ENCODE measurements at regions not wholly inside any gene's neighbourhood (a gene's known extent, or its start where the extent isn't known, plus 50 kb on each side); places are given as distances from the start of the nearest gene placed in this dataset.

DNA sequence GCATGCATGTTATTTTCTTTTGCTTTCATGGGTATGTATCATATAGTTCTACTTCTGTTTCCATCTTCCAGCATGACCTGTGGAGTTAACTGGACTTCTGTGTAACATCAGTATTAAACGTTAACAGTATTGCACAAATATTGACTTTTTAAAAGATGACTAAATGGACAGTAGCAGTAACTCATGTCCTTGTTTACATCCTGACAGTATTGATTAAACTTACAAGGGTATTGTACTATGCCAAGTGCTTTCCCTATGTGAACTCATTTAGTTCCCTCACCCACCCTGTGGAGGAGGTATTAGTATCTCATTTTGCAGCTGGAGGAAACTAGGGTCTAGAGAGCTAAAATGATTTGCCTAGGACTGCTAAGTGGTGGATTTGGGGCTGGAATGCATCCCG is 128.7 kb upstream of the SLC10A2 start:
- DNase-seq (ENCODE audit: low spot score): no peak

DNA sequence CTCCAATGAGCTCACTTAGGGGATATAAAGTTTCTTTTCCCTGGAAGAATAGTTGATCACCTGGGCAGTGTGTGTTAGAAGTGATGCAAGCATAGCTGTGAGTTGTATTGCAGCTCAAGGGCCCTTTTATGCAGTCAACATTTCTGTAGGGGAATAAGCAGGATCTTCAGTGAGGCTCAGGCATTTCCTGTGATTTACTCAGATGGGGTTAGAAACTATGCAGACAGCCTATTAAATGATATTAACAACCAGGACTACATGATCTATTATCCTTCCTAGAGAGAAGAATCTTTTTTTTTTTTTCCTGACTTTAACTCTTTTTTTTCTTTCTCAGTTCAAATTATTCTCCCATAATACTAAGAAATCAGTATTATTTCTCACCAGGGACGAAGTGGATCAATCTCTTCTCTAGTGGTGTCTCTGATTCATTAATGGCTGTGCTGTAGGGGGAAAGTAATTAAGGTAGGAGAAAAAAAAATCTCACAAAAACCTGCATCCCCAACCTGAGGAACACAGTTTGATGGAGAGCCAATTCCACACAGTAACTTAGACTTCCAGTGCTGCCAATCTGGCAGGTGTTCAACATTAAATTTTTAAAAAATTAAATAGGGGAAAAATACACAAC is 126.4 kb upstream of the SLC10A2 start:
- DNase-seq (ENCODE audit: low spot score): no peak

DNA sequence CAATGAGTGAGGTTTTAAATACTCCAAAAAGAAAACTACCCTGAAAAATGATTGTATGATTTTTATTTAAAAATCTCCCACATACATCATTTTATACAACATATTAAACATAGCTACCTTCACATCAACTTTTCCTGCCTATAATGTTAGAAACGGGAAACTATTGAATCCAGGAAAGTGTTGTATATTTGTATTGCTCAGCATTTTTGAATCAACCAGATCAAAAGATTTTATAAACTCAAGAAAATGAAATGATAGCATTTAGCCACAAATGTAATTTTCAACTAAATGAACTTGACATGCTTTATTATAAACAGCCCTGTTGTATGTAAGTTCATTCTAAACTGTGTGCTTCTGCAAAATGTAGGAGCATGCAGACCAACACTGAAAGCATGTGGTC is 124.6 kb upstream of the SLC10A2 start:
- no peak for DNase-seq (ENCODE audit: low spot score)

DNA sequence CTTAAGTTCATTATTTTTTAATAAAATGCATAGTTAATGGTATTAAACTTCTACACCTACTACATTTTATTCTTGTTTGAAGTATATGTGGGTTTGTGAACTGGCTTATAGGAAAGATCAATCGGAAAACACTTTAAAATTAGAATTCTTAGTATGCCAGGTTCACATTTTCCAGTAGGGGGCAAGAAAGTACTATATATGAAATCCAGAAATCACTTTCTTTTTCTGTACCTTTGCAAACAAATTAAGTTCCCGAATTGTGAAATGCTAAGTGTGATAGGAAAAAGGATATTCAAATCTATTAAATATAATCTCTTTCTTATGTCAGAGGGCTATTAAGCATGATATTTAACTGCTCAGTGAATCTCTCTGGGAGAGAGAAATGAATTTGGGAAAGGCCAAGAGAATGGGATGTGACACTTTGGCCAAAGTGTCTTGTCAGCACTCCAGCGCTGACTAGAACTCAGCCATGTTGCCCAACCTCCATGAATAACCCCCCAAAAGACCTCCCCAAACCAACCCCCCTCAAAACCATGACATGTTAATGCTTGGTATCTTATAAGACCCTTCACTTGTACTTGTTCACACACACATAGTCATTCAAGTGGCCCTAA is 122.6 kb upstream of the SLC10A2 start:
- peak; percentile 58 for DNase-seq (ENCODE audit: low spot score)

DNA sequence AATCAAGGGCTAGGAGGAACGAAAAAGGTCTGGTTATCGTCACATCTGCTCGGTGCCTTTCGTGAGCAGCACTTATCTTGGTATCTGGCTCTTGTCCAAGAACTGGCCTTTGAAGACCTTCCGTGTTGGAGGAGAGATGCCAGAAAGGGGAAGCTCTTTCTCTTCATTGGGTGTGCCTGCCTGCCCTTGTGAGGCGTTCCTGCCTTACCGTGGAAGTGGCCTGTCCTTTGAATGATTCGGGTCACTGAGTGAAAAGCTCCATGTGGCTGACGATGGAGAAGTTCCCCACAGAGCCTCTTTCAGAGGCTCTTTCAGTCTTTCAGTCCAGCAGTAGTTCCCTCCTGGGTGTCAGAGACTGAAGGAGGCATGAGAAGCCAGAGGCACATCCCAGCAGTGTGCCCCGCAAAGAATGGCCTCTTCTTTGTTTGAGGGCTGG is 121.5 kb upstream of the SLC10A2 start:
- DNase-seq (ENCODE audit: low spot score): no peak

DNA sequence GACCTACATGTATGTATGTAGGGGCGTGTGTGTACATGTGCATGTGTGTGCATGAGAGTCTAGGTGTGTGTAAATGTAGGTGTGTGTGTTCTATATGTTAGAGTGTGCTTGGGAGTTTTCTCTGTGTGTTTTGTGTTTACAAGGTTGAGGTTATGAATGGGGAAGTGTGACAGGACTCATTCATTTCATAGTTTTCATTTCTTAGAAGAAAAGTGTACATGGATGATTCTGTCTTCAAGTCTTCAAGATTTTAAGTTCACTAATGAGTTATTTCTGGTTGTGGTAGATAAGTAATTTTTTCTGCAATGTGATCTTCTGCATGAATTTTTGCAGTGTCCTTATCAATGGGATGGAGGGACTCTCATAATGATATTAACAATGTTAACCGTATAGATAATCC is 118.2 kb upstream of the SLC10A2 start:
- no peak for DNase-seq (ENCODE audit: low spot score)

DNA sequence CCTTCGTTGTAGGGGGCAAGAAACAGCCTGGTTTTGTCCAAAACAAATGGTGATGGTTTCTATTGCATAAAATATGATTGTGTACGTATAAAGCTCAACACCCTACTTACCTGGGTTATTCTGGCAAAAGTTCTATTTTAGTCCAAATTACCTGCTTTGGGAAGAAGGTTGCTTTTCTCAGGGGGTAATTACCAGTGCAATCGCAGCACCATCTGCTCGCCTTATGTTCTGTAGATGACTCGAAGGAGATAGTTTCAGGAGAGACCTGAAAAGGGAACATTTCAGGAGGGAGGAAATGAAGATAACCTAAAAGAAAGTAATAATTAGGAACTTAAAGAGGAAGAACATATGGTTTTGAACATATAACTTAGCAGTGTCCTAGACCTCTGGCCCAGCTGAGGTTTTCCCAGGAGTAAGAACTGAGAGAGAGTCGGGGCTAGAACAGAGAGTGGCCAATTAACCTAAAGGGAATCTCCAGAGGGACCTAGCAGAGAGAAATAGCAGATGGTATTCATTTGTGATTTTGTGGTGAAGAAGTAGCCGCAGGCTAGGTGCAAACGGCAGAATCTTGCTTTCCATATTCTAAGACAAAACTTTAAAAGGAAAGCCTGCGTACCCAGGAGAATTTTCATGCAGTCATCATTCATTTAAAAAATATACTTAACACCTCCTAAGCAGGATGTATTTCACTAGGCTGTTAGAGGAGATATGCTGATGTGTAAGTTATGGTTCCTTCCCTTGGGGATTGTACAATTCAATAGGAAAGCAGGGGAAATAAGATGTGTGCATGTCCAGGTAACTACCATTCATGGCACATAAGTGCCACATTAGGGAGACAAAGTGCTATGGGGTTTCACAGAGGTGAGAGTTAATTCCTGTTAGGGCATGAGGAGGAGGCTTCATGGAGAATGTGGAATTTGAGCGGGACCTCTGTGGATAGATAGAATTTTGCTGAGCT is 113.0 kb upstream of the SLC10A2 start:
- no peak for DNase-seq (ENCODE audit: low spot score)

DNA sequence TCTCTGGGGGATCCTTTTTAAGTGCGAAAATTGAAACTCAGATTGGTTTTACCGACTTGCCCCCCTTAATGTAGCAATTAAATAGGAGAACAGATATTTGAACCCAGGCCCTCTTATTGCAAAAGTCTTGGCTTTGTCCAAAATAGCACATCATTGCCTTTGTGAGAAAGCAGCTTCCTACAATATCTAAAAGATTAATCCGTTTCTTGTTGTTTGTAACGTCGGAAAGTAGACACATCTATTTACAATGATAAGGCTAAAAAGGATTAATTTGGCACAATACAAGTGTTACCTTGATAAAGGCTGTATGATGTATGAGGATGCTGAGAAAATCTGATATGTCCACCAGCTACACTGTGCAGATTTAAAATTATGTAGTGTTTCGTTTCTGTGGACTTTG is 108.7 kb upstream of the SLC10A2 start:
- DNase-seq (ENCODE audit: low spot score): no peak

DNA sequence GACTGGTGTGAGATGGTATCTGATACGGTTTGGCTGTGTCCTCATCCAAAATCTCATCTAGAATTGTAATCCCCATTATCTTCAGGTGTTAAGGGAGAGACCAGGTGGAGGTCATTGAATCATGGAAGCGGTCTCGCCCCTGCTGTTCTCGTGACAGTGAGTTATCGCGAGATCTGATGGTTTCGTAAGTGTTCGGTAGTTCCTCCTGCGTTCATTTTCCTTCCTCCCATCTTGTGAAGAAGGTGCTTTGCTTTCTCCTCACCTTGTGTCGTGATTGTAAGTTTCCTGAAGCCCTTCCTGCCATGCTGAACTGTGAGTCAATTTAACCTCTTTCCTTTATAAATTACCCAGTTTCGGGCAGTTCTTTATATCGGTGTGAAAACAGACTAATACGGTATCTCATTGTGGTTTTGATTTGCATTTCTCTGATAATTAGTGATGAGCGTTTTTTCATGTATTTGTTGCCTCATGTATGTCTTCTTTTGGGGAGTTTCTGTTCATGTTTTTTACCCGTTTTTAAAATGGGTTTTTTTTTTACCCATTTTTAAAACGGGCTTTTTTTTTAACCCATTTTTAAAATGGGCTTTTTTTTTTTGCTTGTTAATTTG is 102.8 kb upstream of the SLC10A2 start:
- no peak for DNase-seq (ENCODE audit: low spot score)

DNA sequence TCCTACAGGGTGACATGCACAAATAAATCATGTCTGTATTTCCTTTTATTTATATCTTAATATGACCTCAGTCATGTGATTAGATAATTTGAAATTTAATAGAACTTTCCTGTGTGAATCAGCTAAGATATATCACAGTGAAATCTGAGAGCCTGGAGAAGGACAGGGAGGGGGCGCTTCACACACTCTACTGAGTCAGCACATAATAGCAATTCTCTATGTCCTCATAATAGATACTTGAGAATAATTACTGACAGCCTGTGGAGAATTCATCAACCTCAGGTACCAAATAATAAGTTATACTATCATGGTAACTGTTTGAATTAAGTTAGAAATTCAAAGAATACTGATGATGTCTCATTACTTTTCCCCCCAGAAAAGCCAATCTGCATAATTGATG is 98.0 kb upstream of the SLC10A2 start:
- DNase-seq (ENCODE audit: low spot score): no peak

DNA sequence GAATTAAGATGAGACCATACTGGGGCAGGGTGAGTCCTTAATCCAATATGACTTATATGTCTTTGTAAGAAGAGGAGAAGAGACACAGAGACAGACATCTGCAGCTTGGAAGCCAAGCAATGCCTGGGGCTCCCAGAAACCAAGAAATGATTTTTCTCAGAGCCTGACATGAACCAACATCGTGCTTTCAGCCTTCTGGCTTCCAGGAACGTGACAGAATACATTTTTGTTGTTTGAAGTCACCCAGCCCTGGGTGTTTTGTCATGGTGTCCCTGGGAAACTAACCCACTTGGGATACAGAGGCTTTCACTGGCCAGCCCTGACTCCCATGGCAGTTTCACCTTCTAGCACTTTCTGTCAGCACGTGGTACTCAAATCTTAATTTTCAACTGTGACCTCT is 95.3 kb upstream of the SLC10A2 start:
- no peak for DNase-seq (ENCODE audit: low spot score)

DNA sequence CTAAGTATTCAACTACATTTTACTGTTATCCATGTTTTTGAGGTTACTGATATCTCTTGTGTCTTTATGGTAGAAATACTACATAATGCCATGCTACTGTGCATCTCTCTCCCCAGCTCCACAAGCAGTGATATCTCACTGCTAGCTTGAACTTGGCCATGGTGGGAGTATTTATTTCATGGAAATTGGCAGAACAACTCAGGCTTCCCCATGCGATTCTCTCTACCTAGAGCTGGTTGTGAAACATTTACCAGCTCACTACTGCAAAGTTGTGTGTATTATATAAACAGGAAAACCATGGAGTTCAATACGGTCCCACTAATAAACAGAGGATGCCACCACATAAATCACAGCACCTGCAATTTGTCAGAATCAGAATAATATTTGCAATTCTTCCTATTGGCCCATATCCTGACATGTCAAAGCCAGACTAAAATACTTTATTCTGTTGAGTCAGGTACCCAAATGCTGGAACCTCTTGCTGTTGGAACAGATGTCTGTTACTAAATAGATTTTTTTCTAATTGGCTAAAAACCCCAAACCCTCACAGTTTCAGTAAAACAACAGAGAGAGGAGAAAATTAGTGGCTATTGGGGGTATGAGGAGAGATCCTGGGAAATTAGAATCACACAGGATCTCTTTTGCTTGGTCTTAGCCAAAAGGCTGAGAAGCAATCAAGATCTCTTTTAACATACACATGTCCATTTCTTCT is 91.4 kb upstream of the SLC10A2 start:
- no peak for DNase-seq (ENCODE audit: low spot score)

DNA sequence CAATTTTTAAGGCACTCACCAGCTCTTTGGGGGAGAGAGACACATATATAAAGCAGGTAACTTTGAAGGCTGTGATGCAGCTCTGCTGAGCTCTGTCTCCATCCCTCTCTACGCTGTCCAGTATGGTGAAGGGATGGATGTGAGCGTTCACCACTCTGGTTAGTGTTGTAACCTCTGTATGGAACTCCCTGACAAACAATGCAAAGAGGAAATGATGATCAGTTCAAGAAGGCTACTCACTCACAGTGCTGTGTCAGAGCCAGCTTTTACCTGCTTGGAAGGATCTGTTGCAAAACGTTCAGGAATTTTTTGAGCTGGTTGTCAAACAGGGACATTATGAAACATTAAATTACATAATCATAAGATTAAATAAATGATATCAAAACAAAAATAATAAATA is 90.8 kb upstream of the SLC10A2 start:
- DNase-seq (ENCODE audit: low spot score): no peak

DNA sequence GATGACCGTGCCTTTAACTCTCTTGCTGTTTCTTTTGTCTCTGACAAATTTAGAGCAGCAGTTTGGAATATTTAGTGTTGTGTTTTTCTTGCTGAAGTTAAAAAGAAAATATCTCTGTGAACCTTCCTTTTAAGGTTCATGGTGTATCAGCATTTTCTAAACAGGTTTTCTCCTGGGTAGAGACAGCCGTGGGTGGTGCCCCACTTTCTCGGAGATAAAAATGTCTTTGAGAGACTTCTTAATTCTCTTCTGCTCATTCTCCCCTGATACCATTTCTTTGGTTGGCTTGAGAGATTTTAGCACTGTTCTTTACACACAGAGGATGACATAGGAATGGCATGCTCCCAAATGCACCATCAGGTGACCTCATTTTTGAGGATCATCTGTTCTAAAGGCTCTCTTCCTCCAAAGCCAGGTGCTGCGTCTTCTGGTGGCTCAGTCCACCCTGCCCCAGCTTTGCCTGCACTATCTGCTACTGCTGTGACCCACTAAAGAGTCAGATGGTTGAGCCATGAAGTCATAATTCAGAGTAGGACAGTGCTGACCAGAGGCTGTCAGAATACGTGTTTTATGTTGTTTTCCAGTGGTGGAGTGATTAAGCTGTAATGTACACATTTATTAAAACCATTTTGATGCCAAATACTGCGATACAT is 90.3 kb upstream of the SLC10A2 start:
- no peak for DNase-seq (ENCODE audit: low spot score)

DNA sequence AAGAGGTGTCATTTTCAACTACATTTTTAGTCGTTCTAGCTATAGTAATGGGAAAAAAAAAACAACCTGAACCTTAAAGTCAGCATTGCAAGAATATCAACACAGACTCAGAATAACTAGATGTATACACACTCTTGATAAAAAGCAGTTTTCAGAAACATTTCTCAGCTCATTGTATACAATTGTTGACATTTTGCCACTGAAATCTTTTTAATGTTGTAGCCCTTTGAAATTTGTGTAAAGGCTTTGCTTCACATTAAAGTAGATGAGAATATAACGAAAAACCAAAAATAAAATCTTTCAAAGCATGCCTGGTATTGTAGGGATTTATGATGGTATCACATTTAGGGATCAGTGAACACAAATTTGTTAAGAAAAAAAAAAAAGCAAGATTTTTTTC is 87.2 kb upstream of the SLC10A2 start:
- DNase-seq (ENCODE audit: low spot score): no peak

DNA sequence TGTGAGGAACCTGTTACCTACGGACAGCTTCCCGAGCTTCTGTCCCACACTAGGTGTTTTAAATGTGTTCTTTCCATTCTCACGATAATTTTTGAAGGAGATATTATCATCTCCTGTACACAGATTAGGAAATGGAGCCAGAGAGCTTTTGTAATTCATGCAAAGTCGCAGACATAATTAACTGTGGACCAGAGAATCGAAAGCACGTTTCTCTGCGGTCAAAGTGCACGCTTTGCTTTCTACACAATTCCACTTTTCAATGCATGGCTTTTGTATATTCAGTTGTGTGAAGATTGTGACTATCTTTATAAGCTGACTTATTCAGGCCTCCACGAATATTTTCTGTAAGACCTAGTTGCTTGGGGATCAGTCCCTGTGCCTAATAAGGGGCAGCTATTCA is 81.7 kb upstream of the SLC10A2 start:
- DNase-seq (ENCODE audit: low spot score): no peak

DNA sequence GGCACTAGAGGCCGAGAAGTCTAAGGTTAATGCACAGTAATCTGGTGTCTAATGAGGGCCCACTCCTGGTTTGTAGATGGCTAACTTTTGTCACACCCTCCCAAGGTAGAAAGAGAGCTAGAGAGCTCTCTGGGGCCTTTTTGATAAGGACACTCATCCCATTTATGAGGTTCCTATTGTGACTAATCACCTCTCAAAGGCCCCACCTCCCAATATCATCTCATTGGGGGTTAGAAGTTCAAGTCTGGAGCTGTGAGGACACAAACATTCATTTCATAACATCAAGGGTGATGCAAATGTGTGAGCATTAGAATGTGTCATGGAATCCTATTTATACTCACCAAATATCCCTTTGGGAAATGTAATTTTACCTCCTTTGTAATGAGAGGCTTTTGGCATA is 79.2 kb upstream of the SLC10A2 start:
- DNase-seq (ENCODE audit: low spot score): no peak

DNA sequence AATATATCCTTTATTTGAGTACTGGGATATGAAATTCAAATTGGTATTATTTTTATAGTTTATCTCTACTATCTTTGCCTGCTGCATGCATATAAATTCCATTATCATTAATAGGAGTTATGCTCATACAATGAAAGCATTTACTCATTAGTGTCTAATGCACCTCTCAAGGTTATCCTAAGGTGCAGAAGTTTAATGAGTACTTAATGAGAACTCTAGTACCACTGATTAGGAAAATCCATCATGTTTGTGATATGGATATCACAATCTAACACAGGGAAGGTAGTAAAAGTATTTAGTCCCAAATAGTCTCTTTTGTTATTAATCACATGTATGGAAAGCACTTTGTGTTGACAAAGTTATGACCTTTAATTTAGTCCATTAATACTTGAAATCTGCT is 77.2 kb upstream of the SLC10A2 start:
- DNase-seq (ENCODE audit: low spot score): no peak

DNA sequence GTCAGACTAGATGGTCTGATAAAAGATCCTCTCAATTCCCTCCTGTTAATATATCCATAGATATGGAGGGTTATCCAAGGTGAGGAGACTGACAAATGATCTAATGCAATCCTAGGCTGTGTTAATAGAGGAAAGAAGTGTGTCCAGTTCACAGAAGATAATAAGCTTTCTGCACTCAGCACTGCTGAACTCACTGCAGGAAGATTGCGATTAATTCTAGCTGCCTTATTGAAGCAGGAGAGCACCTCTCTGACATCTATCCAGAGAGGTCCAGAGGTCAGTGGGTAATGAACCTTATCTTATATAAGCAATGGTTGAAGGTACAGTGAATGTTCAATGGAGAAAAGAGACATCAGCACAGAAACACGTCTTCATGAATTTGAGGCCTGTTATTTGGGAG is 75.9 kb upstream of the SLC10A2 start:
- no peak for DNase-seq (ENCODE audit: low spot score)

DNA sequence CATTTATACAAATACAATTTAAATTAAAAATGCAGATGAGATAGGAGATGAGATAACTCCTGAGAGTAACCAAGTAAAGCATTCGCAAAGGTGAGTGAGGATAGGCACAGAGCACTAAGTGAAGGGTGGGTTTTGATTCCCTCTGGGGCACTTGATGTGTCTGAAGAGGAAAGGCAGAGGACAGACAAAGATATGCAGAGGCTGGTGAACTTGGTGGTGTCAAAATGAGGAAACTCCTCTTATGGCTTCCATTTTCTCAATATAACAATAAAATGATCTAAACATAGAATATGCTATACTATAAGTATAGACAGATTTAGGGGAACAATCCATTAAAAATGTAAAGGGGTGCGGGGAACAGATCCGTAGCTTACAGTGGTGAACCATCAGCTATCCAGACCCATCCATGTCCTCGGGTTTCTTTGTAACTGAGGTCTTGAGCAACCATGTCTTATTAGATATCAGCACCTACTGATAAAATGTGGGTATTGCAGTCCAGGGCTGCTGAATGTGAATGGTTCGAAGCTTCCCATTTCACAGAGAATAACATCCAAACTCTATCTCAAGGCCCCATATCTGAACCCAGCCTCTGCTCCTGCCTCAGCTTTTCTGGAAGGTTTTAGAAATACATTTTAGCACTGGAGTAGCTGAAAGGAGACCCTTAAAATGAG is 73.9 kb upstream of the SLC10A2 start:
- peak; percentile 46 for DNase-seq (ENCODE audit: low spot score)

DNA sequence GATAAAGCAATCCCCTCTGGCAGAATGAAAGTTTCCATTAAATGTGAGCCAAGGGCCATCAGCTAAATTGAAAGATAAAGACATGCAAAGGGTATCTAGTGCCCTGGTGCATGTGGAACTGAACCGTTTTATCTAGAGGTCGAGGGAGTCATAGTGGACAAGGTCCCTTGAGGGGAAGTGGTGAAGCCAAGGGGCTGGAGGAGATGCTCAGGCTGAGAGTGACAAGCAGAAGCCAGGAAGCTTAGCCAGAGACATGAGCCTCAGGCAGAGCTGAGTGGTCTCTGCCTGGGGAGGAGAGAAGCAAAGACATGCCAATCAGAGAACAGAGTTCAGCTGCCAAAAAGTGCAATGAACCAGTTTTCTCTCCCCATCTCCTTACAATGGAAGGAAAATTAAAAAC is 68.1 kb upstream of the SLC10A2 start:
- no peak for DNase-seq (ENCODE audit: low spot score)

Data from kidney tubule cell (primary cell).